ENCODE measurements at regions not wholly inside any gene's neighbourhood (a gene's known extent, or its start where the extent isn't known, plus 50 kb on each side); places are given as distances from the start of the nearest gene placed in this dataset.
"Not testable (repeated sequence)": the region's sequence is repeated elsewhere in the genome, so short reads cannot be mapped to it uniquely, and the experiment has no call there.

DNA sequence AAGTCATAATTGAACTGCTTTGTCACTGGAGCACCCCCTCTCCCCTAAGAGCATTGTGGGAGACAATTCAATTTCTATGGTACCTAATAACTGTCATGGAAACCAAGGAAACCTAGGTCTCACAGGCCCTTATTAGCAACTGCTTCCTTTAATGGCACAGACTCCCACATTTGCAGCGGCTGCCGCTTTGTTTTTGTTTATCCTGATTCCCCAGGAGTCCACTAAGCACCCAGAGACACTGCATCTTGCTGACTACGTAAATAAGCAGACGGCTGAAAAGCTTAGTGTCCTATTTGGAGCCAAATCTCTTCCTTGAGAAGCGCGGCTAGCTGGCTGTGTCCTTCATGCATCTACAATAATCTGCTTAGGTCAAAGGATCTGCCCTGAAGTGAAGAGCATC lies 494.4 kb downstream of the TMA16 start:
- no peak for DNase-seq

DNA sequence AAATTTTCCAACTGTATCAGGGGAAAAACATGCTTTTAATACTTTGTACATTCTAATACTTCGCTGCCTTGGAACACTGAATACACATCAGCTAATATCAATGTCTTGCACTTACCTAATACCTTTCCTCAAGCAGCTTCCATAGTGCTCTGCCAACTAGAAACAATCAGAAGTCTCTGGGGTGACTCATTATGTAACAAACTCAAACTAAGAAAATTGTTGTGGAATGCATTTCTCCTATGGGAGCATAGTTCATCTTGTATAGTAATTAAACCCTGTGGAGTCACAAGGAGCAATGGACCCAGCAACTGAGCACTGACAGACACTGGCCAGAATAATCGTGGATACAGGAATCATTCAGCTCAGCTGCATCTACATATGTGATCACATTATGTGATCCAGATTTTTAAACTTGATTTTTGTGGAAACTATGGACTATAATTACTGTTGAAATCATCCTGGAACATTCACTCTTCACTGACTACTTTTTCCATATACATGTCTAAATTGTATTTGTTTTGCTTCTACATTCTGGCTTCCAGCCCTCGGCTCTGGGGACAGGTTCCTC lies 496.9 kb downstream of the TMA16 start:
- DNase-seq, result no peak

DNA sequence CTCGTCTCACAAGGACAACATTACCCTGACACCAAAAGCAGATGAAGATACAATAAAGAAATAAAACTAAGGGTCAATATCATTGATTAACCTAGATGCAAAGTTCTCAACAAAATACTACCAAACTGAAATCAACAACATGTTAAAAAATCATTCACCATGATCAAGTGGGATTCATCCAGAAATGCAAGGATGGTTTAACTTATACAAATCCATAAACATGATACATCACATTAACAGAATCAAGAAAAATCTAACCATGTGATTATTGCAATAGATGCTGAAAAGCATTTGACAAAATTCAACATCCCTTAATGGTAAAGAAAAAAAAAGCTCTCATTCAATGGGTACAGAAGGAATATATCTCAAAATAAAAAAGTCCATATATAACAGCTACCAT lies 514.9 kb downstream of the TMA16 start:
- DNase-seq, result no peak

DNA sequence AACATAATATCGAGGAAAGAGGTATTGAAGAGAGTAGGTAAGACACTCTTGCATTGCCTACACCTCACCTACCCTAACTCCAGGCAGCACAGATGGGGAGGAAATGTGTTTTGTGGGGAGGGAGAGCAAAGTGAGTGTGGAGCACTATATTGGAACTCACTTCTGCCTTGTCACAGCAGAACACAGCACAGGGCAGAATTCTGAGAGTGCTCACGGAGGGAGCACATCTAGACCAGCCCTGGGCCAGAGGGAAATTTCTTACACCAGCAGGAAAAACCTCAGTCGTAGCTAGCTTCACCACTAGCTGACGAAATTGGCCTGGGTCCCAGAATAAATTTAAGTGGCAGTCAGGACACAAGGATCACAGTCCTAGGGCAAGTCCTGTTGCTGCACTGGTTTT lies 517.3 kb downstream of the TMA16 start:
- no peak for DNase-seq

DNA sequence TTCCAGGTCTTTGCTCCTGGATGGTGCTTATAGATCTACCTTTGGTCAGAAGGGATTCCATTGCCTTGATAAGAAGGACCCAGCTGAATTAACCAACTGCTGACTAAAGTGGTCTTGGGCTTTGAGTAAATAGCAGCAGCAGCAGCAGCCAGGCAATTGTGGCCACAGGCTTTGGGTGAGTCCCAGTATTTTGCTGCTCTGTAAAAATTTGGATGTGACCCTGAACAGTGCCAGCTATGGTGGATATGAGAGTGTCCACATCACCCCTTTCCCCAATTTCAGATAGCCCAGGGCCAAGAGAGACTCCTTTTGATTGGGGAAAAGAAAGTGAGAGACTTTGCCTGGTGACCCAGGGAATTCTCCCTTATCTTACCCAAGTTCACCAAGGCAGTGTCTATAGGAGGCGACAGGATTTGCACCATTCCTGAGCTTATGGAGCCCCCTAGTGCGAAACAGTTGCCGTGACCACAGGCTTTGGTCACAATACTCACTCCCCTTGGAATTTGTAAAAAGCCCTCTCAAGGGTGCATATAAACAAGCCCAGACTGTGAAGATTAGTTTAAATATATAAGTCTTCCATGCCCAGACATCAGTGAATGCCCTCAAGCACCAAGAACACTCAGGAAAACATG lies 518.0 kb downstream of the TMA16 start:
- no peak for DNase-seq

DNA sequence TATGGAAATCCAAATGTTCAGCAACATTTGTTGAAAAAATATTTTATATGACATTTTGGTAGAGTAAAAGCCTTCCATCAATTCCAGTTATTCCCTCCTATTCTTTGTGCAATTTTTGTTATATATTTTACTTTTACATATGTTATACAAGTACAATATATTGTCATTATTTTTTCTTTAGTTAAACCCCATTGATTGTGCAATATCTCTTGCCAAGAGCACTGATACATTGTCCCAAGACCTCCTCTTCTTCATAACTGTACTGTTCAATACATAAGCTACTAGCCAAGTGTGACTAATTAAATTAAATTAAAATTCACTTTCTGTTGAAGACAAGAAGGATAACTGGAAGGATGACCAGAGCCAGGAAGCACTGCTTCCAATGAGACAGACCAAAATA lies 527.5 kb downstream of the TMA16 start:
- DNase-seq, result no peak

DNA sequence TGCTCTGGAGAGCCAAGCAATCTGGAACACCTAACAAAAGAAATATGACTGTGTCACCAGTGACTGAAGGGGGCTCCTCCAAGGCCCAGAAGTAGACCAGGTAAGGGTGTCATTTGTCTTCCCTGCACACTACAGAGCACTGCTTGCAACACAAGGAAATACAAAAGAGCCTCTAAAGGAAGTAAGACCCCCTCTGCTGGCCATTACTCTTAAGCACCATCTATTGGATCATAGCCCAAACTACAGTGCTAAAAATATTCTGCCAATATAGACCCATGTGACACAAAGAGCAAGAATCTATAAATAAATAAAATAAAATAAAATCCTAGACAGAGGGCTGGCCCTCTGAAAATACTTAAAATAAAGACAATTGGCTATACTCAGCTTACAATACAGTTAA lies 528.7 kb downstream of the TMA16 start:
- DNase-seq, result no peak

DNA sequence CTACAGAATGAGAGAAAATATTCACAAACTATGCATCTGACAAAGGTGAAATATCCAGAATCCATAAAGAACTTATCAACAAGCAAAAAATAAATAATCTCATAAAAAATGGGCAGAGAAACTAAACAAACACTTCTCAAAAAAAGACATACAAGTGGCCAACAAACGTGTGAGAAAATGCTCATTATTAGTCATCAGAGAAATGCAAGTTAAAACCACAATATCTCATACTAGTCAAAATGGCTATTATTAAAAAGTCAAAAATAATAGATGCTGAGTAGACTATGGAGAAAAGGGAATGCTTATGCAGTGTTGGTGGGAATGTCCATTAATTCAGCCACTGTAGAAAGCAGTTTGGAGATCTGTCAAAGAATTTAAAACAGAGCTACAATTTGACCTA lies 533.3 kb downstream of the TMA16 start:
- no peak for DNase-seq

DNA sequence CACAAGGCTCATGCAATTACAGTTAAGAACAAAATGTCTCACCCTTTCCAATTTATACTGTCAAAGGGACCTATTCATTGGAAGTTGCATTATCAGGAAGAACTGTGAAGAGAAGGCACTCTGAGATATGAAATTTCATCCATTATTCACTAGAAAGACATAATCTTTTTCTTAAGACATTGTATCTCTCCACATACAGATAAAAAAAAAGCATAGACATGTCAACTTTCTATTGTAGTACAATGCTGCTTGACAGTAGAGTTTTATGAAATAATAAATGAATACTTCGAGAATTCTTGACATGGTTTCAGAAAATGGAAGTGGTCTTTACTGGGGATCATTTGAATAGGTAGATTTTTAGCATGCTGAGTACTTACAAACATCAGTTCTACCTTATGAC lies 545.0 kb downstream of the TMA16 start:
- no peak for DNase-seq

DNA sequence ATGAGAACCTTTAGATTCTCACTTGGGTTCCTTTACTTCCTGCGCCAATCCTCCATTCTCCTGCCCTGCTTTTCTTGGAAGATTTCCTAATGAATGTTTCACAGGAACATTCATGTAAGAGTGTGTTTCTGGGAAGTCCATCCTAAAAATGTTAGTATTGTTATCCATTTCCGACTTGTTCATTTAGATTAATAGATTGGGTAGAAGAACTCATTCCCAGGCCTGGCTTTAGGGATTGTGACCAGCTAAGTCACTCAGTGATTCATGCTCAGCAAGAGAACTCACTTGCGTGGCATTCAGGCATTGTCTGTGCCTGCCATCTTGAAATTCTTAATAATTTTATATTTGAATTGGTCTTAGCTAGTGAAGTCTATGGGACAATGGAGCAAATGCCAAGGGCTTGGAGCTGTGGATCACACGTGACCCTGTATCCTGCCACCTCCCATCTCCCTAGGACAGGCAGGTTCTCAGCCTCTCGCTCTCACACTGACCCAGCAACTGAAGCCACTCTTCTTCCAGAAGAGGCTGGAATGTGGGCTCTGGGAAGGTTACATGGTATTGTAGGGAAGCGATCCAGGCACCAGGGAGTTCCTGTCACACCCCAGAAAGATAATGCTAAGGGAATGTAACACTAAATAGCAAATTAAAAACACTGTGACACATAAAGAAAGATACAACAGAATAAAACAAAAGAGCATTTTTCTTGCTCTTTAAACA lies 562.1 kb downstream of the TMA16 start:
- DNase-seq, result no peak

DNA sequence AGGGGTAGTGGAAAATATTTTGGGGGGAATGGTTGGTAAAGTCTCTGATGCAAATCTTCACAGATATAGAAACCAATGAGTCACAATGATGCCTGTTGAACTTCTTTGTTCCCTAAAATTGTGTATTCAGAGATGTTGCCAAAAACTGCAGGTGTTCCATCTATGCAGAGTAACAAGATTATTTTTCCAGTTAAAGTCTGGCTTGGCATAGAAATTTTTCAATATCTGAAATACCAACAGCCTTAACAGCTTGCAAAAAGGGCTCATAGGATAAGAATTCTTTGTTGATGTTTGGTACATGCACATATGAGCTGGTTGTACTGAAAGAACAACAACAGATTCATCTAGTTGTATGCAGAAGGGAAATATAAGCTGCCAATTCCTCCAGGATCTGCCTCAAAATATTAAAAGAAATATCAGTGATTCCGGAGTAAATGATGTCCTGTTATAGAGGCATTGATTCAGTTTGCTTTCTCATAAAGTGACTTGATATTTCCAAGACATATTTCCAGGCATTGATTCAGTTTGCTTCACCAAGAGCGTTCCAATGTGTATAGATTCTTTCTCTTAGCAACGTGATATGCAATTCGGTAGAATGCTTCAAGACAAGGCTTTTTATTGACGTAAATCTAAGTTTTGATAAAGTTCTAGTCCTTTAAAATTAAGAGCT lies 564.4 kb downstream of the TMA16 start:
- DNase-seq, result no peak

DNA sequence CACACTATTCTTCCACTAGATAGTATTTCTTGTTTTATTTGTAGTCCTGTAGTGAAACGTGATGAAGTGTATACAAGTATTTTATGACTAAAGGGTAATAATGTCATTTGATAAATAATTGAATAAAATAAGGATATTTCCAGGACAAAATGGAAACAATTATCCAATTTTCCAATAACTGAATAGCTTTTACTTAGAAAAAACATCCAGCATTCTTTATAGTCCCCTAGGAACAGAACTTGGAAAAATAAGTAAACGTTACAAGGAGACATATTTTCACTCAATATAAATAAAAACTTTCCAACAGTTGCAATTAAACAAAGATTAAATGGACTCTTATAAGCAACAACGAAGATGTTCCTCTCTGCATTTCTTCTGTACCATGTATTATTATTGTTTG lies 566.0 kb downstream of the TMA16 start:
- DNase-seq, result no peak

DNA sequence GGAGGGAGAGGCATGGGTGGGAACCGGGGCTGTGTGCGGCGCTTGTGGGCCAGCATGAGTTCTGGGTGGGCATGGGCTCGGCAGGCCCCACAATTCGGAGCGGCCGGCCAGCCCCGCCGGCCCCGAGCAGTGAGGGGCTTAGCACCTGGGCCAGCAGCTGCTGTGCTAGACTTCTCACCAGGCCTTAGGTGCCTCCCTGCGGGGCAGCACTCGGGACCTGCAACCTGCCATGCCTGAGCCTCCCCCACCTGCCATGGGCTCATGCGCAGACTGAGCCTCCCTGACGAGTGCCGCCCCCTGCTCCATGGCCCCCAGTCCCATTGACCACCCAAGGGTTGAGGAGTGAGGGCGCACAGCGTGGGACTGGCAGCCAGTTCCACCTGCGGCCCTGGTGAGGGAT lies 573.9 kb downstream of the TMA16 start:
- DNase-seq, result no peak

DNA sequence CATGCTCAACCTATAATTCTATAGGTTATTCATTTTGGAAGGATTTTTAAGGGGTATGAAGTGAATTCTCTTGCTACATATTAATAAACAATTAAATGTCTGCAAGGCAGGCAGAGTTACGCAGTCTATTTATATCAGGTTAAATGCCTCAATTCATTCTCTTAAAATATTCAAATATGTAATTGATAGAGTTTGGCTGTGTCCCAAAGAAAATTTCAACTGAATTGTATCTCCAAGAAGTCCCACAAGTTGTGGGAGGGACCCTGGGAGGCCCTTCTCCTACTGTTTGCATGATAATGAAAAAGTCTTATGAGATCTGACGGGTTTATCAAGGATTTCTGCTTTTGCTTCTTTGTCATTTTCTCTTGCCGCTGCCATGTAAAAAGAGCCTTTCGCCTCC lies 576.1 kb downstream of the TMA16 start:
- no peak for DNase-seq

DNA sequence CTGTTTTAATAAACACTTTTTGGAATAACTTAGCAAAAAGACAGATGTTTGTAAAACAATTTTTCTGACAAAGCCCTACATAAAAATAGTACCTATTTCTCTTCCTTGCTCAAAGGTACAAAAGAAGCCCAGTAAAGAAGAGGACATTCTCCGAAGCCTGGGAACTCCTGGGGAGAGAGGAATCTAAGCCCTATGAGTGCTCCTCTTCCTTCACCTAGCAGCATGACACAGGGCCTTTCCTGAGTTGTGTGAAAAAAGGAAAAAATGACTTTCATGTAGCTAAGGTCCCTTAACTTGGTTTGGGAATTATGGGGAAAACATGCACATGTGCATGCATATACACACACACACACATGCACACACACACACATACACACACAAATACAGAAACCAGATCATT lies 586.9 kb downstream of the TMA16 start:
- no peak for DNase-seq

DNA sequence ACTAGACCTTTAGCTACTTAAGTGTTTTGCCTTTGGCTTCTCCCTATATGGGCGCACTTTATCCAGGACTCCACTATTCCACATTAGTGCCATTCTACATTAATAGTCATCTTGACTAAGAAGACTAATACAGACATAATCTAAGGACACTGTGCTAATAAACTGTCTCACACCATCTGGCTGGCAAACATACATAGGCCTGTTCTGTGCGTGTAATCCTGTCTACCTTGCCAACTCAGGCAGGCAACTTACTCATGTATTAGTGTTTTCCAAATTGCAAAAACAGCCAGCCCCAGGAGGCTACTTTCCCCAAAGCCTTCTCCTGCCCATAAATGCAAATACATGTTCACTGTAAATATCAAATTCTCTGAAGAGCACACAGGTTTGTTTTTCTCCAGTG lies 587.3 kb downstream of the TMA16 start:
- no peak for DNase-seq

DNA sequence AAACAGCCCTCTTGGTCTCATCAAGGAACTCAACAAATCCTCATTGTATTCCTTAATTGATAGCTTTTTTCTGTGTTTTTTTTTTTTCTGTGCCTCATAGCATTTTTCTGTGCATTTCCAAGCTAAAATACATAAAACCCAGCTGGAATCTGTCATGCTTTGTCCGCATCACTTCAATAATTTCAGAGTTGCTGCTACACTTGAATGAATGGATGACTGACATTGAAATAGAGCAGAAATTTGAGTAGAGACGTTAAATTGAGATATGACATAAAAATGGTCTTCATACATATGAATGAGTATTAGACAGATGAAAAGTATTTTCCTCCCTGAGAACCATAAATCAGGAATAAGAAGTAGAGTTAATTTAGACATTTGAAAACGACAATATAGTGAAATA lies 593.2 kb downstream of the TMA16 start:
- no peak for DNase-seq

DNA sequence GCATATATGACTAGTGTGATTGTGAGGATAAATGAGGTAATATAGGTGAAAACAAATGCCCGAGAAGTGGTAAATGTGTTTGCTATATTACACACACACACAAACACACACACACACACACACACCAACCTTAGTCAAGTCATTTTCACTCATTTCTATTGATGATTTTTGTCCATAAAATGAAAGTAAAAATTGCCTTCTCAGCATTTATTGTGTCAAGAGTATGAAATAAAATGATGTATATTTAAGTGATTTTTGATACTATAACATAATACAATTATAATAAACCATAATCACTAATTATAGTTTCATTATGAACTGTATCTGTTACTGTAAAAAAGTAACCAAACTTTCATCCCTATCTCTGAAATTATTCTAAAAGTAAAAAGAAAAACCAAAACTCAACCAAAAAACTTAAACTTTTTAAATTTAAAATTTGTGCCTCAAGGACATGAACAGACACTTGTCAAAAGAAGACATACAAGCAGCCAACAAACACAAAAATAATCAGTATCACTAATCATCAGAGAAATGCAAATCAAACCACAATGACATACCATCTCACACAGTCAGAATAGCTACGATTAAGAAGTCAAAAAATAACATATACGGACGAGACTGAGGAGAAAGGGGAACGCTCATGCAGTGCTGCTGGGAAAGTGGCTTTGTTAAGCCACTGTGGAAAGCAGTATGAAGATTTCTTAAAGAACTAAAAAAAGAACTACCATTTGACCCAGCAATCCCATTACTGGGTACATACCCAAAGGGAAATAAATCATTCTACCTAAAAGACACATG lies 601.0 kb downstream of the TMA16 start:
- DNase-seq, result no peak

DNA sequence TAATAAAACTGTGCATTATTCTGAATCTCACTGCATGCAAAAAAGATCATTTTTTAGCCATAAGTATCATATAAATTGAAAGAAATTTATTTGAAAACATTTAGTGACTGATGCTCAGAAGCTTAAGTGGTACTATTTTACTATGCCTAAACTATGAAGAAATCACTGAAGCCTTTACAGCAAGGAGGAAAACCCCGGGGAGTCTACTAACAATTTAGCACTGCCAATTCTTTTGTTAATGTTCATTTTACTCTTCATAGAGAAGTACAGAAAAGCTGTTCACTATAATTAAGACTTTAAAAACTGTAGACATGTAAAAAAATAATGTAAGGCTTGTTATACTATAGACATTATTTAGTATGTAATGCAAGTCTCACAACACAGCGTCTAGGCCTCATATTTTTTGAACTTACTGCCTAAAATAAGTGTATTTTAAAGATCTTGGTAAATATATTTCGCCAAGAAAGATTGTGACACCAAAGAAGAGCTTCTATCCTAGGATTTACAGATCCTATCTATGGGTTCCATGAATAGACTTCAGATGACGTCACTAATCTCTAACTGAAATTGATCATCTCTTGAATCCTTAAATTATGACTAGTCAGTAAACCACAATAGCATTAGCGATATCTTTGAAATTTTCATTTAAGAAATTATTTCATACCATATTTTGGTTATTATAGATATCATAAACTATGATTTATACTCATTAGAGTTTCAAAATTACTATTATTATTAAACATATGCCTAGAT lies 602.5 kb downstream of the TMA16 start:
- no peak for DNase-seq

DNA sequence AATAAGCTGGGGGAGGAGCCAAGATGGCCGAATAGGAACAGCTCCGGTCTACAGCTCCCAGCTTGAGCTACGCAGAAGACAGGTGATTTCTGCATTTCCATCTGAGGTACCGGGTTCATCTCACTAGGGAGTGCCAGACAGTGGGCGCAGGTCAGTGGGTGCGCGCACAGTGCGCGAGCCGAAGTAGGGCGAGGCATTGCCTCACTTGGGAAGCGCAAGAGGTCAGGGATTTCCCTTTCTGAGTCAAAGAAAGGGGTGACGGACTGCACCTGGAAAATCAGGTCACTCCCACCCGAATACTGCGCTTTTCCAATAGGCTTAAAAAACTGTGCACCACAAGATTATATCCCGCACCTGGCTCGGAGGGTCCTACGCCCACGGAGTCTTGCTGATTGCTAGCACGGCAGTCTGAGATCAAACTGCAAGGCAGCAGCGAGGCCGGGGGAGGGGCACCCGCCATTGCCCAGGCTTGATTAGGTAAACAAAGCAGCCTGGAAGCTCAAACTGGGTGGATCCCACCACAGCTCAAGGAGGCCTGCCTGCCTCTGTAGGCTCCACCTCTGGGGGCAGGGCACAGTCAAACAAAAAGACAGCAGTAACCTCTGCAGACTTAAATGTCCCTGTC lies 606.4 kb downstream of the TMA16 start:
- DNase-seq, result not testable (repeated sequence)

DNA sequence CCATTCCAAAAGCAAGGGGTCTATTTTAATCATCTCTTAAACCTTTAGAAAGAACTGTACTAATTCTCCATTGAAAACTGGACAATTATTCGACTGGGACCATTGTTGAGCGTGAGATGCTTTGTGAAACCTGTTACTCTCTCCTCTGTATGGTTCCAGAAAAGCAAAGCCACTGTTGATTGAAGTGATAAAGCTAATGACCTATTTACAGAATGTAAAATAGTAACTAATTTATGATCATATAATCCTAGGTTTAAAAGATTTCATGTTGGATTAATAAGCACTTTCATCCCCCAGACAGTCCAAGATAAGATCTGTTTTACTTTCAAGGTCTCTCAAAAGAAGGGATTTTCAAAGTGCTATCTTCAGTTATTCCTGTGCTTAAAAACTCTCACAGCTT lies 614.5 kb downstream of the TMA16 start:
- no peak for DNase-seq

DNA sequence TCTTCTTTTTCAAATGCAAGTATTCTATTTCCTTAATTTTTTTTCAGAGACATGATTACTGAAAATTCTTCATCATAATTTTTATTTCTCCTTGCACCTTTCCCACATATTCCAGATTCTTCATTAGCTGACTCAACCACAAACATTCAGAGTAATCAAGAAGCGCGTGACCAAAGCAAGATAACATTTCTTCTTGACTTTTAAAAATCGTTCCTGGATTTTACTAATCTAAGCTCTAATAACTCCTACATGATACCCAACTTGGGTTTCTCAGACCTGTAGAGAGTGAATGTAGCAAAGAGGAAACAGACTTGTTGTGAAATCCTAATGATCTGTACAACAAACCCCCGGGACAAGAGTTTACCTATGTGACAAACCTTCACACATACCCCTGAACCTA lies 615.0 kb downstream of the TMA16 start:
- no peak for DNase-seq

Measured in NCI-H2029 (cell line).